ENCODE measurements at regions not wholly inside any gene's neighbourhood (a gene's known extent, or its start where the extent isn't known, plus 50 kb on each side); places are given as distances from the start of the nearest gene placed in this dataset.

- H3K9me1 ChIP-seq (ENCODE audit: control insufficient read depth, insufficient read depth, low read length) = no peaks in the 10 kb centered on the region
- intact Hi-C loops (cut with micrococcal nuclease) = no loop called here
- FAIRE-seq = no peak
- no peak overlapping the region for H2AFZ ChIP-seq (ENCODE audit: low read depth, low read length)
- no peak overlapping the region for H3K4me3 ChIP-seq
- no peak overlapping the region for H3K27ac ChIP-seq (ENCODE audit: extremely low read depth, low read depth, low read length)
- no TSS peak for BruUV-seq (replicated peaks)
- DNase-seq (ENCODE audit: extremely low read depth in 1 of 4, low spot score in 3 of 4) = no peak
- no peak overlapping the region for H3K4me2 ChIP-seq (ENCODE audit: insufficient read depth, low read length)
- no peaks in the 10 kb centered on the region for H3K4me1 ChIP-seq (replicated peaks in 1 of 2; ENCODE audit: control insufficient read depth in 2 of 2, insufficient read depth in 2 of 2, low read length in 2 of 2)
- ChIA-PET CTCF (ENCODE audit: low intra/inter-chr PET ratio) (no interaction called here), POLR2A (interaction anchor here (0.8 kb wide), 1 partner anchor 9 kb away, joined by 4 read pairs; no protein-coding TSS in a partner anchor)
- no peak for ATAC-seq
- H3K36me3 ChIP-seq (ENCODE audit: control insufficient read depth, insufficient read depth, low read length) = no peaks in the 10 kb centered on the region
- WGBS (ENCODE audit: insufficient coverage, low coverage, missing lambda C conversion rate) = 0% methylated on average over 5 of the region's 6 CpGs
- no peak for TF ChIP-seq PBX2 (CRISPR knock-in tag; IDR thresholded peaks at IDR 0.05; ENCODE audit: low read depth)
- no peak for TF ChIP-seq PBX2 (tag; conservative IDR thresholded peaks at IDR 0.05; ENCODE audit: low read depth)
- TF ChIP-seq FOXK1 (CRISPR knock-in tag; IDR thresholded peaks at IDR 0.05; ENCODE audit: borderline replicate concordance) = no peak
- no peak for TF ChIP-seq TCF15 (CRISPR knock-in tag; IDR thresholded peaks at IDR 0.05)
- TF ChIP-seq TCF3 (CRISPR knock-in tag; IDR thresholded peaks at IDR 0.05) = no peak
- TF ChIP-seq CBFA2T2 (conservative IDR thresholded peaks at IDR 0.05) = no peak
- no peak for TF ChIP-seq NR3C1 (CRISPR knock-in tag; IDR thresholded peaks at IDR 0.05)
- no peak for TF ChIP-seq SOX6 (IDR thresholded peaks at IDR 0.05)
- in situ Hi-C loops (cut with MboI) = no loop called here
- H4K20me1 ChIP-seq (replicated peaks; ENCODE audit: control insufficient read depth, insufficient read depth, low read length) = no peaks in the 10 kb centered on the region
- no peak overlapping the region for H3K9ac ChIP-seq (ENCODE audit: insufficient read depth in 1 of 2, low read depth in 2 of 2, low read length in 2 of 2)
- H3K79me2 ChIP-seq (ENCODE audit: control insufficient read depth, insufficient read depth, low read length) = no peaks in the 10 kb centered on the region
- no peaks in the 10 kb centered on the region for H3K9me3 ChIP-seq (replicated peaks; ENCODE audit: control insufficient read depth, insufficient read depth, low read depth, low read length)
- H3K27me3 ChIP-seq (ENCODE audit: control insufficient read depth in 2 of 2, insufficient read depth in 2 of 2, low read length in 2 of 2) = peaks cover 0 to 33% of the 10 kb centered on the region in 2 experiments; a peak in 3 of 5 replicates
These were observed 145.7 kb upstream of the B3GAT1 start for GRCh38 chr11:134557571-134558257.
